Activated naive CD4-positive, alpha-beta T cell treated with anti-CD3 and anti-CD28 coated beads, Interleukin-2, amount 50 U/mL, for 72 hours (primary cell): ENCODE measurements at regions not wholly inside any gene's neighbourhood (a gene's known extent, or its start where the extent isn't known, plus 50 kb on each side); places are given as distances from the start of the nearest gene placed in this dataset.

Experiments used
- ATAC-seq, 2 donors: fragments of 150-1000 bp; cut with Tn5 transposase; 2 replicates each; pipeline ENCODE4 v1.10.0; 2021; ENCODE audit warnings: mild to moderate bottlenecking in 2 of 2, moderate library complexity in 2 of 2
- DNase-seq, 2 donors: peaks; one replicate each; pipeline ENCODE4 v3.0.0; 2021 to 2022; ENCODE audit warnings: low spot score in 2 of 2
- H3K27ac Mint-ChIP-seq, 2 donors: one replicate each; pipeline ENCODE4 v1.8.0; 2022; ENCODE audit warnings: mild to moderate bottlenecking in 2 of 2, mixed read lengths in 2 of 2
- H3K36me3 Mint-ChIP-seq, 2 donors: one replicate each; pipeline ENCODE4 v1.8.0; 2022; ENCODE audit warnings: mixed read lengths in 2 of 2
- H3K9me3 Mint-ChIP-seq, 2 donors: one replicate each; pipeline ENCODE4 v1.8.0; 2022; ENCODE audit warnings: mixed read lengths in 2 of 2

GRCh38 chr15:69790632-69791031 lies 307.1 kb downstream of the TLE3 start:
- H3K36me3 Mint-ChIP-seq, result peaks cover 0 to 9% of the 10 kb centered on the region in 2 donors
- peaks cover 0 to 8% of the 10 kb centered on the region in 2 donors for H3K9me3 Mint-ChIP-seq
- ATAC-seq, result no peak
- DNase-seq, result no peak
- H3K27ac Mint-ChIP-seq, result no peak overlapping the region

- DNase-seq (no peak), ATAC-seq (no peak)
- H3K27ac Mint-ChIP-seq, result no peak overlapping the region
- H3K36me3 Mint-ChIP-seq, result peaks cover 0 to 9% of the 10 kb centered on the region in 2 donors
- peaks cover 0 to 8% of the 10 kb centered on the region in 2 donors for H3K9me3 Mint-ChIP-seq
Observed at GRCh38 chr15:69792823-69793222, 304.9 kb downstream of the TLE3 start.

- H3K27ac Mint-ChIP-seq, result no peak overlapping the region
- DNase-seq (no peak), ATAC-seq (no peak)
- peaks cover 0 to 8% of the 10 kb centered on the region in 2 donors for H3K9me3 Mint-ChIP-seq
- peaks cover 0 to 9% of the 10 kb centered on the region in 2 donors for H3K36me3 Mint-ChIP-seq
Observed at GRCh38 chr15:69793431-69793780, 304.3 kb downstream of the TLE3 start.

GRCh38 chr15:69793781-69794451 lies 303.8 kb downstream of the TLE3 start:
- Mint-ChIP-seq H3K27ac (no peak overlapping the region), H3K36me3 (peaks cover 0 to 9% of the 10 kb centered on the region in 2 donors), H3K9me3 (peaks cover 0 to 8% of the 10 kb centered on the region in 2 donors)
- no peak for ATAC-seq
- DNase-seq, result no peak

GRCh38 chr15:69794645-69795469 lies 302.9 kb downstream of the TLE3 start:
- DNase-seq, result no peak
- ATAC-seq, result no peak
- Mint-ChIP-seq H3K9me3 (peaks cover 0 to 8% of the 10 kb centered on the region in 2 donors), H3K27ac (no peak overlapping the region), H3K36me3 (peaks cover 0 to 9% of the 10 kb centered on the region in 2 donors)

GRCh38 chr15:69795601-69796000 lies 302.1 kb downstream of the TLE3 start:
- DNase-seq (no peak), ATAC-seq (no peak)
- H3K27ac Mint-ChIP-seq, result no peak overlapping the region
- peaks cover 0 to 8% of the 10 kb centered on the region in 2 donors for H3K9me3 Mint-ChIP-seq
- H3K36me3 Mint-ChIP-seq, result peaks cover 0 to 9% of the 10 kb centered on the region in 2 donors

- DNase-seq (no peak), ATAC-seq (no peak)
- Mint-ChIP-seq H3K9me3 (no peaks in the 10 kb centered on the region), H3K27ac (no peak overlapping the region), H3K36me3 (no peaks in the 10 kb centered on the region)
Observed at GRCh38 chr15:69797051-69797595, 300.6 kb downstream of the TLE3 start.

GRCh38 chr15:69797615-69798014 lies 300.1 kb downstream of the TLE3 start:
- H3K27ac Mint-ChIP-seq, result no peak overlapping the region
- ATAC-seq (no peak), DNase-seq (no peak)
- H3K9me3 Mint-ChIP-seq, result no peaks in the 10 kb centered on the region
- no peaks in the 10 kb centered on the region for H3K36me3 Mint-ChIP-seq

- DNase-seq (no peak), ATAC-seq (no peak)
- H3K36me3 Mint-ChIP-seq, result no peaks in the 10 kb centered on the region
- no peaks in the 10 kb centered on the region for H3K9me3 Mint-ChIP-seq
- H3K27ac Mint-ChIP-seq, result no peak overlapping the region
Observed at GRCh38 chr15:69798481-69799250, 299.1 kb downstream of the TLE3 start.

- DNase-seq (no peak), ATAC-seq (no peak)
- no peaks in the 10 kb centered on the region for H3K36me3 Mint-ChIP-seq
- H3K9me3 Mint-ChIP-seq, result no peaks in the 10 kb centered on the region
- H3K27ac Mint-ChIP-seq, result no peak overlapping the region
Observed at GRCh38 chr15:69801144-69801543, 296.6 kb downstream of the TLE3 start.

- Mint-ChIP-seq H3K27ac (no peak overlapping the region), H3K36me3 (no peaks in the 10 kb centered on the region), H3K9me3 (peaks cover 0 to 6% of the 10 kb centered on the region in 2 donors)
- DNase-seq (no peak), ATAC-seq (no peak)
Observed at GRCh38 chr15:69802432-69802831, 295.3 kb downstream of the TLE3 start.

- Mint-ChIP-seq H3K27ac (no peak overlapping the region), H3K9me3 (peaks cover 0 to 6% of the 10 kb centered on the region in 2 donors), H3K36me3 (no peaks in the 10 kb centered on the region)
- DNase-seq (no peak), ATAC-seq (no peak)
Observed at GRCh38 chr15:69804786-69805185, 292.9 kb downstream of the TLE3 start.

GRCh38 chr15:69805248-69805953 lies 292.3 kb downstream of the TLE3 start:
- no peak for DNase-seq
- Mint-ChIP-seq H3K36me3 (no peaks in the 10 kb centered on the region), H3K27ac (no peak overlapping the region), H3K9me3 (peaks cover 0 to 6% of the 10 kb centered on the region in 2 donors)
- ATAC-seq, result no peak

GRCh38 chr15:69806287-69806915 lies 291.3 kb downstream of the TLE3 start:
- ATAC-seq (no peak), DNase-seq (no peak)
- Mint-ChIP-seq H3K9me3 (peaks cover 0 to 6% of the 10 kb centered on the region in 2 donors), H3K36me3 (no peaks in the 10 kb centered on the region), H3K27ac (peak overlapping the region; percentile 21 to 63)

- Mint-ChIP-seq H3K27ac (no peak overlapping the region), H3K9me3 (peaks cover 0 to 6% of the 10 kb centered on the region in 2 donors), H3K36me3 (no peaks in the 10 kb centered on the region)
- peak; percentile 46 for ATAC-seq
- no peak for DNase-seq
Observed at GRCh38 chr15:69807721-69808120, 290.0 kb downstream of the TLE3 start.

- Mint-ChIP-seq H3K36me3 (no peaks in the 10 kb centered on the region), H3K9me3 (peaks cover 0 to 6% of the 10 kb centered on the region in 2 donors)
- no peak for ATAC-seq
Observed at GRCh38 chr15:69808756-69809155, 289.0 kb downstream of the TLE3 start.

More at GRCh38 chr15:69808756-69809155, 289.0 kb downstream of the TLE3 start:
- H3K27ac Mint-ChIP-seq, result no peak overlapping the region
- no peak for DNase-seq
